Activated CD4-positive, alpha-beta T cell treated with anti-CD3 and anti-CD28 coated beads, Interleukin-2, Interleukin-6, amounts not matched to agents 100 ng/mL and 50 ng/mL, durations not matched to agents 16 hours and 8 hours (primary cell): ENCODE measurements at regions not wholly inside any gene's neighbourhood (a gene's known extent, or its start where the extent isn't known, plus 50 kb on each side); places are given as distances from the start of the nearest gene placed in this dataset.
"Not testable (repeated sequence)": the region's sequence is repeated elsewhere in the genome, so short reads cannot be mapped to it uniquely, and the experiment has no call there.

Experiments
- DNase-seq: peaks from one replicate; pipeline ENCODE4 v3.0.0-alpha.2; 2020

GRCh38 chr6:137305691-137306090 lies 86.5 kb upstream of the IFNGR1 start:
- no peak for DNase-seq

- no peak for DNase-seq
These were observed 85.0 kb upstream of the IFNGR1 start for GRCh38 chr6:137304020-137304780.

DNA sequence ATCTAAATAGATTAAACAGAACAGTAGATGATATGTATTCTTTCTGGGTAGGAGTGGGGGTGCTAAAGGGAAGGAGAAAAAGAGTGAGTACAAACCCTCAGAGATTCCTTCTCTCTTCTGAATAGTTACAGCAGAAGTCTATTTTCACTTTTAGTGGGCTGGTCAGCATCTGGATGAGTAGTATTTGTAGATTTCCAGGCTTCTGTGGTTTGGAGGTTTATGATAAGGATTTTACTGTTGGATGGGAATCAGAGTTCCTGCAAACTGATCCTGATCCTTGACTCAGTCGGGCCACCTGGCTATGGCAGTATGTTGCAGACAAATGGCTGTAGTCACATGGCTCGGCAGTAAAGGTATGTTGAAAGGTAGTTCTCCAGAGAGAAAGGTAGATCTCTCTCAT lies 84.3 kb upstream of the IFNGR1 start:
- DNase-seq = no peak

- DNase-seq = no peak
These were observed 80.5 kb upstream of the IFNGR1 start for GRCh38 chr6:137299681-137300080.

DNA sequence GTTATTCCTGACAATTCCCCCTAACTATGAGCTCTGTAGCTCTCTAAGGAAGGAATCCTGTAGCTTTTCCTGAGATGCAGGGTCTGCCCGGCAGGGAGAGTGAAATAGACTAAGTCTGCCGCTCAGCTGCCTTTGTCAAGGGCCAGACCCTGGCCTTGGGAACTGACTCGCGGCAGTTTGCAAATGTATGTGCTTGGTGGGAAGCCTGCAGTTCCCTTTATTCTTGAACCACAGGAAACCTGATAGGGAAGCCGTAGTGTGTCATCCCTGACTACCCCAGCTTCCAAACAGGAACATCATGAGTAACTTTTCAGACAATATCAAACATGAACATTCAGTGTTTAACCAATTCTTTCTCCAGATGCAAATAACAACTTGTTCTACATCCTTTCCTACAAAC lies 78.7 kb upstream of the IFNGR1 start:
- no peak for DNase-seq

DNA sequence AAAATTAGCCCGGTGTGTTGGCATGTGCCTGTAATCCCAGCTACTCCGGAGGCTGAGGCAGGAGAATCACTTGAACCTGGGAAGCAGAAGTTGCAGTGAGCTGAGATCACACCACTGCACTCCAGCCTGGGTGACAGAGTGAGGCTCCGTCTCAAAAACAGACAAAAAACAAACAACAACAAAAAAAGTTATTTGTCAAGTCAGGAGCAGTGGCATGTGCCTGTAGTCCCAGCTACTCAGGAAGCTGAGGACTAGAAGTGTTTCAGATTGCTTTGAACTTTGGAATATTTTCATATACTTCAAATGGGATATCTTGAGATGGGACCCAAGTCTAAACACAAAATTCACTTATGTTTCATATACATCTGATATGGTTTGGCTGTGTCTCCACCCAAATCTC lies 73.1 kb upstream of the IFNGR1 start:
- DNase-seq = not testable (repeated sequence)

DNA sequence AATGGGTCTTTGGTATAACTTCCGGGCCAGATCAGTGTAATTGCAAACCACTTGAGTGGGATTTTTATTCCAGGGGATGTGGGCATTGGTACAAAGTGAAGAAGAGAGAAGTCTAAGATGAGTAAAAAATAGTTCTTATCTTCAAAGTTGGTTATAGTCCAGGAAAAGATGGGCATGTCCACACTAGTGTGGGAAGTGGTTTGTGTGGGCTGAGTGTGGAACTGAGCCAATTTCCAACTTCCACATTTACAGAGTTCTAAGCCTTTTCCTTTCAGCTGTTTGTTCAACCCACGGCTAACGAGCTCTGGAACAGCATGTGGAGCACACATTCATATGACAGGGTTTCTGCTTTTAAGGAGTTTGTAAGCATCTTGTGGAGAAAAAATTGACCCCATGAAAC lies 72.3 kb upstream of the IFNGR1 start:
- DNase-seq = no peak

DNA sequence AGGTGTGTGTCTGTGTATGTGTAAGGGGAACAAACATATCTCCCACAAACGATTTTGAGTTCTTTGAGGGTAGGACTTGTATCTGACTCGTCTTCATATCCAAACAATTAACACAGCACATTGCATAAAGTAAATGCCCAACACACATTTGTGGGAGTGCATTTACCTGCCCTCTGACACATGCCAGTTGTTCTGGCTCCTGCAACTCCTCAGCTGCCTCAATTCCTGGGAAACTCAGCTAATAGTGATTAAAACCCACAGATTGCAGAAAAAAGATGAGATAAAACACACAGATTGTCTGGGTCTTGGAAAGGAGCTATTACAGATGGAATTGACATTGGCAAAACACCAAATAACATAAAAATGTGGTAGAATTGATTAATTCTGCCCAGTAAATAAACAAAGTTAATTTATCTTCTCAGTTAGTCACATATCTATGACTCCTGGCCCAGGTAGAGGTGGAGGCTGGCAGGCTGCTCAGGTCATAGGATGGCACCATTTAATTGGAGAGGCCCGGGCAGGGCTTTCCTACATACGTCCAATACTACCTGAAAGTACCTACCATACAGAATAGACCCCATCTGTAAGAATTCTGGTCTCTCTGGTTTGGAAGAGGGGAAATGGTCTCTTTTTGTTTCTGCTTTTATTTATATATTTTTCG lies 71.5 kb upstream of the IFNGR1 start:
- DNase-seq = no peak

DNA sequence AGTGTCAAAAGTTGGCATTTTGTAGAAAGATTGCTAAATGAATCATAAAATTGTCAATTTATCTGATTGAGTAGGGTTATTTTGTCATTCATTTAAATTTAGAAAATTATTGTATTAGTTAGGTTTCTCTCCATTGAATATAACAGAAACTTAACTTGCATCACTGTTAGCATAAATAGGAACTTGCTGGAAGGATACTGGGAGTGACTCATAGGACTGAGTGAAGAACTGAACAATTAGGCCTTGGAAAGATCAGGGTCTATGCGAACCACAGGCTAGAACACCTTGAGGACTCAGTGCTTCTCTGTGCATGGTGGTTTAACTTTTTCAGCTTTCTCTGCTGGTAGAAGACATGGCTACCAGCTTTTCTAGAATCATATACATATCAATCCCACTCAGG lies 67.7 kb upstream of the IFNGR1 start:
- no peak for DNase-seq

GRCh38 chr6:137286368-137286767 lies 67.2 kb upstream of the IFNGR1 start:
- no peak for DNase-seq

GRCh38 chr6:137284811-137285110 lies 65.6 kb upstream of the IFNGR1 start:
- no peak for DNase-seq

DNA sequence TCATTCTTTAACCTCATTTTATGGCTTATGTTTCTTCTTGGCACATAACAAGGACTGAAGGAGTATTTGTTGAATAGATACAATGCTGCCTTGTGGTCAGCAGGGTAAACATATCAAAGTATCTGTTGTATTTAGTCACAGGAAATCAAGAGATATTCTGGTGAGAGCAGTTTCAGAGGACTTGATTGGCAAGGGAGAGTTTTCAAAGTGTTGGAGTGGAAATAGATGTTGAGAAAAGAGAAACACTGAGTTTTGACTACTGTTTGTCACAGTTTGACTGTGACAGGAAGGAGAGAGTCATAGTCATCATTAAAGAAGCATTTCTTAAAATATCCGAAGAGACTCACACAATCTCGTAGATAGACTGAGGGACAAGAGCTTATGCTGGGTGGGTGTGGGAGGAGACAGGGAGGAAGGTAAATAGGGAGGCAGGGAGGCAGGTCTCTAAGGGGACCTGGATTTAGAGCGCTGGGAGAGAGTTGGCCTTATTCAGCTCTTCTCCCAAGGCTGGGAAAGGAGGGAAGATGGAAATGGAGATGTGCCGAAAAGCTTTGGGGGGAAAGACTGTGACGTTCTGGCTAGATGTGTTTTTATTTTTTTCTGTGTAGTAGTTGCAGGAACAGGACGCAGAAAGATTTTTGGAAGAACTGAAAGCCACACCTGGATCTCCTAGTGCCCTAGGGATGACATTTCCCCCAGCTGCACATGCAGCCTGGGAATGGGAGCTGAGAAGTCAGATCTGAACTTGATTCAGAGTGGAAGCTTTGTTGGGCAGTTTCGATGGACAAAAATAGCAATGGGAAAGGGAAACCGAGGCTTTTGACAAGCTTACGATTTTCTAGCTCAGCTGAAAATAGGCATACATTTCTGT lies 65.0 kb upstream of the IFNGR1 start:
- DNase-seq = peak; percentile 71

GRCh38 chr6:137283080-137283479 lies 63.9 kb upstream of the IFNGR1 start:
- no peak for DNase-seq

- DNase-seq = no peak
These were observed 63.1 kb upstream of the IFNGR1 start for GRCh38 chr6:137282254-137282653.

DNA sequence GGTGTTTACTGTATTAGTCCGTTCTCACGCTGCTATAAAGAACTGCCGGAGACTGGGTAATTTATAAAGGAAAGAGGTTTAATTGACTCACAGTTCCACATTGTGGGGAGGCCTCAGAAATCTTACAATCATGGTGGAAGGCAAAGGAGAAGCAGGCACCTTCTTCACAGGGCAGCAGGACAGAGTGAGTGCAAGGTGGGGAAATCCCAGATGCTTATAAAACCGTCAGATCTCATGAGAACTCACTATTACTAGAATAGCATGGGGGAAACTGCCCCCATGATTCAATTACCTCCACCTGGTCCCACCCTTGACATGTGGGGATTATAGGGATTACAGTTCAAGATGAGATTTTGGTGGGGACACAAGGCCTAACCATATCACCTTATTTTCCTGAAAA lies 60.1 kb upstream of the IFNGR1 start:
- not testable (repeated sequence) for DNase-seq

GRCh38 chr6:137277971-137278637 lies 58.9 kb upstream of the IFNGR1 start:
- DNase-seq = no peak

DNA sequence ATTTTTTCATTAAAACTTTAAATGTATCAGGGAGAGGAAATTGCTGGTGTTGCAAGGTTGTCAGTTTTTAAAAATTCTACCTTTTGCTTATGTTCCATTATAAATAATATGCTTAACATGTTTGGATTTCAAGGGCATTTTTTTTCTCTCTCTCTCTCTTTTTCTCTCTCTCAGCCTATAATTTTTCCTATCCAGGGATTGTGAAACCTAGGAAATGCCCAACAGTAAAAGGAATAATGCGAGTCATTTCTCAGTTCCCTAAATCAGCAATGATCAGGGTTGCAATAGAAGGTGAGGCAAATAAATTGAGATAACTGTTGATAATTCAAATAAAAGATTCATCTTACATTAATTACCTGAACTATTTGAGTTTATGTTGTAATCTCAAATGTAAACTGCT lies 53.2 kb upstream of the IFNGR1 start:
- DNase-seq = no peak

DNA sequence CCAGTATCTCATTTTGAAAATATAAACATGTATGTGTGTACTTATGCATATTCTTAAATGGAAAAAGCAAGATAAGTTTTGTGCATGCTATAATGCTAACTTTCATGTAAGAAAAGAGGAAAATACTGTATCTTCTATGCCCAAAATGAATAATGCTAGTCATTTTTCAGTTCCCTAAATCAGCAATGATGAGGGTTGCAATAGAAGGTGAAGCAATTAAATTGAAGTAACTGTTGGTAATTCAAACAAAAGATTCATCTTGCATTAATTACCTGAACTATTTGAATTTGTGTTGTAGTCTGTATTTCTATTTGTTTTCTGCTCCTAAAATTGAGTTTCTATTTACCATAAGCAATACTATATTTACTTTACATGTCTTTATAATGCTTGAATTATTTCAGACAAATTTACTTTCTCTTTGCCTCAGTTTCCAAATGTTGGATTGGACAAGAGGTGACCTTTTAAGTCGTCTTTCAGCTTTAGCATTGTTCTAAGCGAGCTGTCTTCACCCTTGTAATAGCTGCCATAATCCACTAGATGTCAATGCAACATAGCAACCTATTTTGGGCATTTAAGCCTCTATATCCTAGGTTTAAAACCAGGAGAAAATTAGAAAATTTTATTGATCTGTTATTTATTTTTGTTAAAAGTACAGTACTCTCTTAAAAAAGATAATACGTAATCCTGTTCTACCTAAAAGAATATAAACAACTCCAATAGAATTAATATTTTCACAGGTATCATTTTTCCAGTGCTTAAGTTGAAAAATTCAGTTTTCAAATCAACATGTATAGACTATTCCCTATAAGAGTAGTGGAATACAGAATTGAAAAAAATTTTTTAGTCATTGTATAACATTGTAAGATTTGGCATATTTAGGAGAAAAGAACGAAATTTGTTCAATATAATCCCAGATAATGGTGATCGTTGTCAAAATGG lies 52.3 kb upstream of the IFNGR1 start:
- peak; percentile 52 for DNase-seq

GRCh38 chr6:137269803-137270202 lies 50.6 kb upstream of the IFNGR1 start:
- DNase-seq = no peak

- no peak for DNase-seq
These were observed 50.2 kb upstream of the IFNGR1 start for GRCh38 chr6:137269347-137269746.
